COLO829 (cell line): ENCODE measurements at regions not wholly inside any gene's neighbourhood (a gene's known extent, or its start where the extent isn't known, plus 50 kb on each side); places are given as distances from the start of the nearest gene placed in this dataset.

Source experiments
- DNase-seq: peaks from one replicate; pipeline ENCODE4 v3.0.0; 2012; ENCODE audit warnings: low spot score

DNA sequence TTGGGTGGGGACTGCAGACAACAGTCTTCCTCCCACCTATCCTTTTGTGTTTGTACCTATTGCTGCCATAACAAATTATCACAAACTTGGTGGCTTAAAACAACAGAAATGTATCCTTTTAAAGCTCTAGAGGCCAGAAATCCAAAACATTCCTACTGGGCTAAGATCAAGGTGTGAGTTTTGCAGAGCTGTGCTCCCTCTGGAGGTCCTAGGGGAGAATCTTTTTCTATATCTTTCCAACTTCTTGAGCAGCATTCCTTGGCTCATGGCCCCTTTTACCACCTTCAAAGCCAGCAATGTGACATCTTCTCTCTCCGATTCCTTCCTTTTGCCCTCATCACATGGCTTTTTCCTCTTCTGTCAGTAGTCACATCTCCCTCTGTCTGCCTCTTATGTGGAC, 190.6 kb downstream of the TTC8 start:
- DNase-seq, result no peak

DNA sequence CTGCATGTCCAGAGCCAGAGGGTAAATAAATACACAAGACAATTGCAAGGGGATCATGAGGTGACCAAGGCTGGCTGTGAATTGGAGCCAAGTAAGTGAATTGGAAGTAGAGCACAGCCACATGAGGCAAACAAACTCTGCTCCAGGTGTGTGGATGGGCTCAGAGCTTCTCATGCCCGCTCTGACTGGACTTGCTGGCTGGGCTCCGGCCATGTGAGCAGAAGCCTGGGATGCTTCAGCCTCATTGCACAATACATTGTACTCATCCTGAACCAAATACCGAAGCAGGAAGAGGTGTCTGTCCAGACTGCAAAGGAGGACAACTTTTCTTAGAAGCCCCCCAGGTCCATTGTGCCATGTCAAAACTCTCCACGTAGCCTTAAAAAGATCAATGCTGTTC, 193.0 kb downstream of the TTC8 start:
- no peak for DNase-seq

DNA sequence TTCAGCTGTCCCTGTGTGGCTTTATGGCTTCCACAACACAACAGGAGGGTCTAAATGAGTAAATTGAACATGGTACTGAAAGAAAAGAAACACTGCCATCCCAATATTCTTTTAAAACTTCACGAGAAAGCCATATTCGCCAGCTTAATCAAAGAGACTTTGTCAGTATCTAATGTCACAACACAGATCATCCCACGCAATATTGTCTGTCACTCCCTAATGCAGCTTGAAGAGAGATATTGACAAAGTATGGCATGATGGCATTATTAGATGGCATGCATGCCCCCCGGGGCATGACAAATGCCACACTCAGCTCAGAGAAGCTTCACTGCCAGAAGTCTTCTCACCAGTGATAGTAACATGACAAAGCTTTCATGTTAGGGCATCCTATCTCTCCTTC, 197.8 kb downstream of the TTC8 start:
- no peak for DNase-seq

DNA sequence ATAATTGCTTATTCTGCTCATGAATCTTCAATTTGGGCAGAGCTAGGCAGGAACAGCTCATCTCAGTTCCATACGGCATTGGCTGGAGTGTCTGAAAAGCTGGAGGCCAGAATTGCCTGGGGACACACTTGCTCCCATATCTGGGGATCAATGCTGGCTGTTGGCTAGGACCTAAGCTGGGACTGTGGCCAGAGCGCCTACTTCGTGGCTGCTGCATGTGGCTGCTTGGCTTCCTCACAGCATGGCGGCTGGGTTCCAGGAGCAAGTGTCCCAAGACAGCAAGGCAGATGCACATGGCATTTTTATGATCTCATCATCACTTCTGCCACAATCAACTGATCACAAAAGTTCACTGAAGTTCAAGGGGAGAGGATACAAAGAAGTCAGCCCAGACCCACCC, 200.2 kb downstream of the TTC8 start:
- DNase-seq, result no peak

DNA sequence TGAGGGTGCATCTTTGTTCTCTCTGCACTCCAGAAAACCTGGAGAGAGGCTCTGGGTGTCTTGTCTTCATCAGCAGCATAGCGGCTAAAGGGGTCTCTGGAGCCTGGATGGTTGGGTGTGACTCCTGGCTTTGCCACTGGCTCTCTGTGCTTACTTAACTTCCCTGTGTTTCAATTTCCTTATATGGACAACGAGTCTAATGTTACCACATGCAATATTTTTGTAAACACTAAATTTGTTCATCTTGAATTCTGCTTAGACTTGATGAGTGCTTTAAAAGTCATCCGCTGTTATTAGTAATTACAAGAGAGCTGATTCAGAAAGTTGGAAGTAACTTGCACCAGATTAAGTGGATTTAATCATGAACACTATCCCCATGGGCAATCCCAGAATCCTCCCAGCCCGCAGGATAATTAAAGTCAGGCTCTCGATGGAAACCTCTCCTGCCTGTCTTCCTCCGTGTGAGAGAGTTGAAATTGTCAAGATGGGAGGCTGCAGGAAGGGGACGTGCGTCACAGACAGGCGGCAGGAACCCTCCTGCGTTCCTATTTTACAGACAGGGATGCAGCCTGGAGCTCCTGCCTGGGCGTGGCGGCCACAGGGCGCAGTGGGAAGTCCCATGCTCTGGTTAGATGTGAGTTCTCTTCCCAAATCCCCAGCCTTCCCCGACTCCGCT, 201.2 kb downstream of the TTC8 start:
- no peak for DNase-seq

DNA sequence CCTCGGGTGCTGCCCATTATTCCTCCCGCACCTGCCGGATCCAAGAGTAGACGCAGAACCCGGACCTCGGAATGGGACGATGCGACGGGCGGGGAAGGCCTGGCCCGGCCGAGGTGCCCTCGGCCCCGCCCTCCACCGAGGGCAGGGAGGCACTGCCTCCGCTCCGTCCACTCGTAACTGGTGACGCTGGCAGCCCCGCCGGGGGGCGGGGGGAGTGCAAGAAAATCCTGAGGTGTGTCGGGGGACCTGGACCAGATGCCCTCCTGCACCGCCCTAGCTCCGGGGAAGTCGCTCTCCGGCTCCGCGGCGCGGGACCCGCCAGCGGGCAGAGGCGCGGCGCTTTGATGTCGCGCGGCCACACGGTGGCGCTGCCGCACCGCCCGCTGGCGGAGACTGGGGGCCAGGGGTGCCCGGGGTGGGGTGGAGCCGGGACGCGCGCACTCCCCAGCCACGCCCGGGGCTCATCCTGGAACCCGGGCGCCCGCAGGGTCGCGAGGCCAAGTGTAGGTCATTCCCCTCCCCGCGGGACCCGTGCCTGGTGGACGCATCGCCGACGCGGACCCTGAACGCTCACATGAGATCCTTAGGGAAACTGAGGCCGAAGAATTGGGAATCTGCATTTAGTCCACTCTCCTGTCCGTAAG, 202.8 kb downstream of the TTC8 start:
- no peak for DNase-seq

DNA sequence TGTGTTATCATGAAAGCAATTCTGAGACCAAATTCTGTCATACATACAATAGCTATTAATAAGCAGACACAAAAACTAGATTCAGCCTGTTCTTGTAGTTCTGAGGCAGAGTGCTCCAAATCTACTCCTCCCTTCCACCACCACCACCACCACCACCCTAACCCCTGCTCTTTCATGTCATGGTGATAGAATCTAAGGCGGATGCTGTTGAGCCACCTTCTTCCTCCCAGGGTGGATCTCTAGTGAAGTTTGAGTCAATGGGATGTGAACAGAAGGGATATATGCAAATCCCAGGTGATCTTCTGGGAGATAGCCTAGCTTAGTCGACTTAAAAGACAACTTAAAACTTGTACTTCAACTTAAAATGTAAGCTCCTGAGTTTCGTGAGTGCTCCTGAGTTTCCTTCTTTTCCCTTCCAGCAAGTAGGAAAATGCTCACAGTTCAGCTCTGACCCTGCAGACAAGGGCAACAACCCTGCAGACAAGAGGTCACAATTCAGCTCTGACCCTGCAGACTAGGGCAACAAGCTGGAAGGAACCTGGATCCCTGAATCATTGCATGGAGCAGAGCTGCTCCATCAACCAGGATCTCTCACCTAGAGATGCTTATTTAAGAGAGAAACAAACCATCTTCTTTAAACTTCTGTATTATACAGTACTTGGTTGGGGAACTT, 204.1 kb downstream of the TTC8 start:
- no peak for DNase-seq

DNA sequence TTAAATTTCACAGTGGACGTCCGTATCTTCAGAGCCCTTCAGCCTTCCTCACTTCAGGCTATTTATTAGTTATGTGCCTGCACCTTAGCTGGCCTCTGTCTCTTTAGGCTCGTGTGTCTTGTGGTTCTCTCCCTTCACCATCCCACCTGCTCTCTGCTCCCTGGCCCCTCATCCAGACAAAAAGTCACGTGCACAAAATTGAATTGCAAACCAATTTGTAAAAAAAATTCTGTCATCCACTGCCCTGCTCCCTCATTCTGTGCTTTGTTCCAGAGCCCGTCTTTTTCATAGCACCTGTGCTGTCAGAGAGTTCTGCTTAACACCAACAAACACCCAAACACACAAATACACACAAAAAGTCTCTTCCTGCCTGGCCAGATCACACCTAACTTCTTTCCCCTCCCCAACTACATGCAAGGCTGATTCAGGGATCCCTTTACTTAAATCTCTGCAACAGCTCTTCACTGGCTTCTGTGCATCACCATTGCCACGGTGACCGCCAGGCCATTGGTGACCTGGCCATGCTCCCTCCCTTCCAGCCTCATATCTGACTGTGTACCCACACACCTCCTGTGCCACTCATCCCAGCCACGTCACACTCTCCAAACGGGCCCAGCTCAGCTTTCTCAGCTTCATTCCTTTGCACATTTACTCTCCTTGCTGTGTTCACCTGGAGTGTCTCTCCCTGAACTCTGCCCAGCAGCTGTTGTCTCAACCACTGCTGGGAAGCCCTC, 205.7 kb downstream of the TTC8 start:
- no peak for DNase-seq

DNA sequence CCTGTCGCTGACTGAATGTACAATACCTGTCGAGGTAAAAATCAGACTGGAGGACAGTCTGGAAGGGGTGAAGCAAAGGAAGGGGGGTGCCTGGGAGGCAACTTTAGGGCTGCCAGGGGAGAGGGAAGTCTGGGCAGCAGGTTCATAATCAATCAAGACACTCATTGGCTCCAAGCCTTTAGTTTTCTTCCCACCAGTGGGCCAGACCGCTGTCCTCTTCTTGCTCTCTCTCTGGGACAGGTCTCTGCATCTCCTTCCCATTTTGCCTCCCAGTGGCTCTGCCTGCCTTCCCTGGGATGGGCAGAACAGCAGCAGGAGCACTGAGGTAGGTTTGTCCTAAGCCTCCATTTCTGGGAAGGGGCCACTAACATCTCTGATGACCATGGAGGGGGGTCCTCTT, 206.5 kb downstream of the TTC8 start:
- no peak for DNase-seq

DNA sequence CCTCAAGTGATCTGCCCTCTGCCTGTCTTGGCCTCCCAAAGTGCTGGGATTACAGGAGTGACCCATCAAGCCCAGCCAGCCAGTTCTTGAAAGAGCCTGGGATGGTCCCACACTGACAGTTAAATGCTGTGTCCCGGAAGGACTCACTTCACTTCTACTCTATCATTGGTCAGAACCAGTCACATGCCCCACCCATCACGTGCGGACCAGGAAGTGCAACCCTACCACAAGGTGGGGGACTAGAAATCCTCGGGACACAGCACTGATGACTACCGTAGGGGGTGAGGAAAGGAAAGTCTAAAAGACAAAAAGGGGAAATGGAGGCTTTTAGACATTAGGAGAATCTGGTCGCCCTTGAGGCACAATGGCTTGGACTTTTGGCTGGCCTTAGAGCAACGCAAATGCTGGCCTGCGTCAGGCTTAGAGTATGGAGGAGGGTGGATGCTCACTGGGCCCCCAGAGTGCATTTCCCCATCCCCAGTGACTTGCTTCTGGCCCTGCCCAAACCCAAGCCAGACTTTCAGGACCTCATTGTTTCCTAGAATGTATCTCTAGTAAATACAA, 207.7 kb downstream of the TTC8 start:
- no peak for DNase-seq

DNA sequence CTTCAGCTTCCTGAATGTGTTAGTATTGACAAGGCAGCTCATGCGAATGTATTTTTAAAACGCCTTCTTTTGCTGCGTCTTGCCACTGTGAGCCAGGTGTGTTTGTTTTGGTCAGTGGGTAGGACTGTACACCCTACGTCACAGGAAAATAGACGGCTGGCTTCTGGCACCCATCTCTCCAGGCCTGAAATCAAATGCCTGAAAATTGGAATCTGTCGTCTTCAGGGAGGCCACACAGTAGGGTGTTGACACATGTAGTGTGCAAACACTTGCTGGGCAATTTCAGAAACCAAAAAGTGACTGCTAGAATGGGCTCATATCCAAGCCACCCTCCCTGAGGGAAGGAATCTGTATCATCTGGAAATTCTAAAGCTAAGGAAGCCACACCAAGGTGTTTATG, 209.3 kb downstream of the TTC8 start:
- no peak for DNase-seq

DNA sequence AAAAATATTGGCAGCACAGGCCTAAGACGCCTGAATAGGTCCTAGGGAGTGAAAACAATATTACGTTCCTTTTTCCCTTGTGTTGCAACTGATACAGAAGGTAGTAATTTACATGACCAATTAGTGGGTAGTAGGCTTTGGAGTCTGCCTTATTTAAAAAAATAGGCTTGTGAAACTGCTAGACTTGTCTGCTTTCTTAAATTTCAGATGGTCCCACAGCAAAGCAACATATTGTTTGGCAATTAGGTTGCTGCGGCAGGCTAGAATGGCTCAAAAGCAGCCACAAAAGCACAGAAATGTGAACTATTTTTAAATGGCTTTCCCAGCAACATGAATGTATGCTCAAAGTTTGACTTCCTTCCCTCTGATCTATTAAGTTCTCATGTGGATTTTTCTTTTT, 211.9 kb downstream of the TTC8 start:
- no peak for DNase-seq

DNA sequence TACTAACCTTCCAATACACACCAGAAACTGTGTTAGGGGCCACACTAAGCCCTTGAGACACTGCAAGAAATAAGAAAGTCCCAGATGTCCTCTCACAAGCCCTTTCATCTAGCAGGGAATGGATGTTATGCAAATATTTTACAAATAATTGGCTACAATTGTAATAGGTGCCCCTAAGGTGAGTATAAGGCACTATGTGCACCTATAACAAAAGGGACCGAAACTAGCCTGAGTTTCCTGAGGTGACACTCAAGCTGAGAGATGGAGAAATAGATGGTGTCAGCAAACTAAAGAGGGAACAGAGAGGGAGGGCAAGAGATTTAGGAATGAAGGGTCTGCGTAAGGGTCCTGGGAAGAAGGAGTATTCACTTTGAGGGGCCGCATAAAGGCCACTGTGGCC, 212.6 kb downstream of the TTC8 start:
- DNase-seq, result no peak

DNA sequence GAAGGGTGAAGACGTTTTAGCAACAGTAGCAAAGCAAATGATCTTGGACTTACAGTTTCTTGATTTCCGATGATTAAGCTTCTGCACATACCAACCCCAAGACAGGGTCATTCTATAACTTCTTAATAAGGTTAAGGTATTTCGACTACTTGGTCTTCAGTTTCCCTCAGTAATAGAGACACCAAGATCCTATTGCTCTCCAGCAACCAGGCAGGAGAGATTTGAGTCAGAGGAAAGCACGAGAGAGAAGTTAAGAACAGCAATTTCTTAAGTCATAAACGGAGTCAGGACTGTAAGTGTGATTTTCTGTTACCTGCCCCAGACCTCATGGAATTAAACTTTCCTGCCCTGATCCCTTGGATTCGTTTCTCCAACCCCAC, 215.6 kb downstream of the TTC8 start:
- no peak for DNase-seq

DNA sequence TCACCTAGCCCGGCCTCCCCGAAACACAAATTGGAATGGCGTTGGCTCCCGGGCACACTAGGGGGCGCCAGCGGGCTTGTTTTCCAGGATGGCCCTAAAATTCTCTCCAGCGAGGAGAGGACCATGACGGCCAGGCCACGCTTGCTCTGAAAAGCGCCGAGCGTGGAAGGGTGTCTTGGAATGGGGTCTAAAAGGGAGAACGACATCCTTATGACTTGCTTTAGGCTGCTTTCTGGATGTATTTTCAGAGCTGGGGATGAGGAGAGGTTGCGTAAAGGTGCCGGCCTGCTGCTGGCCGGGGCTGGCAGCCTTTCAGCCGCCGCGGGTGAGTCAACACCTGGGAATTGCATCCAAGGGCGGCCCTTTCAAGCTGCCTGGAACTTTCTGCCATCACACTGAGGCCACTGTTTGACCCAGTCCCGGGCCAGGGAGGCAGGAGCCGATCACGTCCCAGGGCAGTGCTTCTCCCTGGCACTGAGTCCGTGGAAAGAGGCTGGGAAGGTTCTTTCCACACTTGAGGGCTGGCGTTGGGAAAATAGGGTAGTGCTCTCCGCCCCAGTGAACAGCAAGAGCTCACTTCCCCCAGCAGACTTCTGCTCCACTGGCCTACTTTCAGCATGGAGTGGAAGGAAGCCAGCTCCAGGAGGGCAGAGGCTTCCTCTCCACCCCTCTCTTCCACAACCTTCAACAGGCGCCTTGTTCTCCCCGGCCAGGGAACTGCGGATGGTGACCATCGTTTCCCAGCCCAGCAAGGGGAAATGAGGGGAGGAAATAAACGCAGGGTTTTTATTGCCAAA, 216.2 kb downstream of the TTC8 start:
- peak; percentile 79 for DNase-seq

DNA sequence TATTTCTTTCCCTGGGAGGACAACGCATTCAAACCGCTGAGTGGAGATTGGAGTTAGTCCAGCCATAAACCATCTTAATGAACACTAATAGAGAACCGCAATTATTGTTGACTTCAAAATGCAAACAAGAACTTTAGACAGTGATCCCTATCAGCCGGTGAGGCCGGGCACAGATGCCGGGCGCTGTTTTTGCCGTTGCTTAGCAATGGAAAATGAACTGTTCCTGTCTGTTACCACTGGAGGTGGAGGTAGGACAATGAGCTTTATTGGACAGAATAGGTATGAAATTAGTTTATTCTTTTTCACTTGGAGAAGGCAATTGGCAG, 216.8 kb downstream of the TTC8 start:
- no peak for DNase-seq

DNA sequence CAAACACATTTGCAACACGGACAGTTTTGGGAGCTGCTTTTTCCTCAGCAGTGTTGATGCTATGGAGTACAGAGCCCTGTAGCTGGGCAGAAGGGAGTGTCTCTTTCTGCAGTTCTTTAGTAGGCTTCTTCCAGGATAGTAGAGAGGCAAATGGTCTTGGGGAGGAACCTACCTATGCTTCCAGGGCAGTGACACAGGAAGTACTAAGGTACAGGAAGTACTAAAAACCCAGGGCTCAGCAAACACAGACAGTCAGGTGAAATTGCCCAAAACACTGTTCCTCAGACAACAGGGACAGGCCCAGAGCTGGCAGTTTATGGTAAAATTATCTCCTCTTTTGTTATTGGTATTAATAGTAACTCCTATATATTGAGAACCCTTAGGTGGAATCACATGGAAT, 217.6 kb downstream of the TTC8 start:
- no peak for DNase-seq

DNA sequence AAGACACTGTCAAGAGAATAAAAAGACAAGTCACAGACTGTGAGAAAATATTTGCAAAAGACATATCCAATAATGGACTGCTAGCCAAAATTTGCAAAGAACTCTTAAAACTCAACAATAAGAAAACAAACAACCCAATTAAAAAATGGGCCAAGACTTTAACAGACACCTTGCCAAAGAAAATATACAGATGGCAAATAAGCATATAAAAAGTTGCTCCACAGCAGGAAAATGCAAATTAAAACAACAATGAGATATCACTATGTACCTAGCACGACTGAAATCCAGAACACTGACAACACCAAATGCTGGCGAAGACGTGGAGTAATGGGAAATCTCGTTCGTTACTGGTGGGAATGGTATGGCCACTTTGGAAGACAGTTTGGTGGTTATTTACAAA, 228.9 kb downstream of the TTC8 start:
- DNase-seq, result no peak

DNA sequence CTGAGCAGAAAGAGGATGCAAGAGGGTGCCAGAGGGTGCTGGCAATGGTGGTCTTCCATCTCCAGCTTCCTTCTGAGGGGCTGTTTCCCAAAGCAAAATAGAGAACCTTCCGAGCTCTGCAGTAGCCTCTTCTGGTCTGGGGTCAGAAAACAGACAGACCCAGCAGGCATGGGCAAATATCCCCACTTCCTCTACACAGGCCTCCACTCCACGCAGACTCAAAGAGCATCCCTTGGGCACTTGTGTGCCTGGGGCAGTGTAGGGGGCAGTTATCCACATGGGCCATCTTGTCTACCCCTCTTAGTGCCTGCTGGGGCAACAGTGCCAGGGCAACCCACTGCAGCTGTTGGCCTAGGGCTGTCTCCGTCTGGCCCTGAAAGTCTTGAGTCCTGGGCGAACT, 231.9 kb downstream of the TTC8 start:
- DNase-seq, result no peak

DNA sequence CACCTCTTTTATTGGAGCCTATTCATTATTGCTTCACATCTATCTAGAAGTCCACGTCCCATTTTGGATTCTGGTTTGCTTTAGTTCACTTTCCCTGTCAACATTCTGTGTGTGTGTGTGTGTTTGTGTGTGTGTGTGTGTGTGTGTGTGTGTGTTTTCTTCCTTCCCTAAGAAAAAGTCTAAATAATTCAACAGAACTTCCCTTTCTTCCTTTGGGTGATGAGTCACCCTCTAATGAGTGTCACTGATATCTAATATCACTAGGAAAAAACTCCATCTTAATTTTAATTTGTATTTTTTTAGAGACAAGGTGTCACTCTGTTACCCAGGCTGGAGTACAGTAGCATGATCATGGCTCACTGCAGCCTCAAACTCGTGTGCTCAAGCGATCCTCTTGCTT, 234.2 kb downstream of the TTC8 start:
- no peak for DNase-seq

DNA sequence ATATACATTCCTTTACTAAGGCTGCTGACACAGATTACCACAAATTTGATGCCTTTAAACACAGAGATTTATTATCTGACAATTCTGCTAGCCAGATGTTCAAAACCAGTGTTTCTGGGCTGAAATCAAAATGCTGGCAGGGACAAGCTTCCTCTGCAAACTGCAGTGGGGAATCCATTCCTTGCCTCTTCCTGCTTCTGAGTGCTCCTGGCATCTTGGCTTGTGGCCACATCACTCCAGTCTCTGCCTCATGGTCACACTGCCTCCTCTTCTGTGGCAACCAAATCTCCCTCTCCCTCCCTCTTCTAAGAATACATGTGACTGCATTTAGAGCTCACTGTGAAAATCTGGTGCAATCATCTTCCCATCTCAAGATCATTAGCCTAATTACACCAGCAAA, 235.7 kb downstream of the TTC8 start:
- DNase-seq, result no peak

DNA sequence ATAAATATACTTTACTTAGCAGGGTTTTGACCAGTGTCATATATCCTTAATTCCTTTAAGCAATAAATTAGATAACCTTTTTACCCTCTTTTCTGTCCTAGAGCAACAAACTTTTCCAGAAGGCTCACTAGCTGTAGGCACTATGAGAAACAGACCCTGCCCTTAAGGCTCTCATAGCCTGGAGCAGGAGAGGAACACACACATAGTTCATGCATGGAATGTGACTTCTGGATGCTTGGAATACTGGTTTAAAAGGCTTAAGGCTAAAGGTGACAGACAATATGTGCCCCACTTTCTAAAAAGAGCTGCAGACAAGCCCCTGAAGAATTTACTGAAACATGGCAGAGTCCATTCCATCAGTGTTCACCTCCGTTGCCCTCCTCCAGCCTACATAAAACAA, 237.2 kb downstream of the TTC8 start:
- DNase-seq, result no peak
